ENCODE measurements at regions not wholly inside any gene's neighbourhood (a gene's known extent, or its start where the extent isn't known, plus 50 kb on each side); places are given as distances from the start of the nearest gene placed in this dataset.

- Mint-ChIP-seq H3K4me1 (ENCODE audit: low read depth, unreplicated experiment) (peaks cover 9% of the 10 kb centered on the region), H3K9me3 (ENCODE audit: unreplicated experiment) (no peaks in the 10 kb centered on the region), H3K27ac (ENCODE audit: unreplicated experiment) (no peak overlapping the region), H3K27me3 (ENCODE audit: unreplicated experiment) (no peaks in the 10 kb centered on the region), H3K4me3 (ENCODE audit: unreplicated experiment) (no peak overlapping the region), H3K36me3 (ENCODE audit: unreplicated experiment) (no peaks in the 10 kb centered on the region)
- TF ChIP-seq CTCF (IDR thresholded peaks at IDR 0.05; ENCODE audit: partially characterized antibody, unreplicated experiment): no peak
- no peak for DNase-seq
Observed at GRCh38 chr9:117535434-117535833, 120.6 kb upstream of the ASTN2 start.

- DNase-seq: no peak
- TF ChIP-seq CTCF (IDR thresholded peaks at IDR 0.05; ENCODE audit: partially characterized antibody, unreplicated experiment): no peak
- no peak overlapping the region for H3K27ac Mint-ChIP-seq (ENCODE audit: unreplicated experiment)
- H3K27me3 Mint-ChIP-seq (ENCODE audit: unreplicated experiment): no peaks in the 10 kb centered on the region
- H3K36me3 Mint-ChIP-seq (ENCODE audit: unreplicated experiment): no peaks in the 10 kb centered on the region
- peaks cover 2% of the 10 kb centered on the region for H3K4me1 Mint-ChIP-seq (ENCODE audit: low read depth, unreplicated experiment)
- no peaks in the 10 kb centered on the region for H3K9me3 Mint-ChIP-seq (ENCODE audit: unreplicated experiment)
- no peak overlapping the region for H3K4me3 Mint-ChIP-seq (ENCODE audit: unreplicated experiment)
Observed at GRCh38 chr9:117528225-117528624, 113.4 kb upstream of the ASTN2 start.

GRCh38 chr9:117526674-117527073, 111.8 kb upstream of the ASTN2 start:
- Mint-ChIP-seq H3K27ac (ENCODE audit: unreplicated experiment) (no peak overlapping the region), H3K4me1 (ENCODE audit: low read depth, unreplicated experiment) (peaks cover 2% of the 10 kb centered on the region), H3K9me3 (ENCODE audit: unreplicated experiment) (no peaks in the 10 kb centered on the region), H3K4me3 (ENCODE audit: unreplicated experiment) (no peak overlapping the region), H3K27me3 (ENCODE audit: unreplicated experiment) (no peaks in the 10 kb centered on the region), H3K36me3 (ENCODE audit: unreplicated experiment) (no peaks in the 10 kb centered on the region)
- TF ChIP-seq CTCF (IDR thresholded peaks at IDR 0.05; ENCODE audit: partially characterized antibody, unreplicated experiment): no peak
- DNase-seq: no peak

DNA sequence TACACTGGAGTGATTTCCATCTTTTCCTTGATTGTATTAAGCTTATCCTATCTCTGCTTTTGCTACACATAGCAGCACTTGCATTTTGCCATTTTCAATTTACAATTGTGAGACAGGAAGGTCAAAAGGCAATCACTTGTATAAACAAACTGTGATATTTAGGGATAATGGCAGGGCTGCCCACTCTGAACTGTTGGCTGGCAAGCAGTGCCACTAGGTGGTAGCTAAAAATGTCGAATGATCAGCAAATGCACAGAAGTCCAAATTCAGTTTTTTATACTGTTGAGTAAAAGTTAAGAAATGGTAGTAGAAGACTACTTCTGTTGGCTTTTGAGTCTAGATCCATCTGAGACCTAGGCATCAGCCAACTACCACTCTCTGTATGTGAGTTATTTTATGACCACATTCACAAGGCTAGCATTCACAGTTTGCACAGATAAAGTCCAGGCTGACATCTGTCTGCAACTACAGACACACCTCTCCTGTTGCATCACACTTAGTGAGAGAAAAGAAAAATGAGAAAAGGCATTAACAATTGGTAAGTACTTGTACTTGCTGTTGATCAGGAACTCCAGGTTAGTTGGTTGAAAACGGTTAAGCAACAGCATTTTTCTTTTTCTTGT, 108.8 kb upstream of the ASTN2 start:
- Mint-ChIP-seq H3K4me3 (ENCODE audit: unreplicated experiment) (no peak overlapping the region), H3K9me3 (ENCODE audit: unreplicated experiment) (no peaks in the 10 kb centered on the region), H3K27ac (ENCODE audit: unreplicated experiment) (no peak overlapping the region), H3K27me3 (ENCODE audit: unreplicated experiment) (peaks cover 2% of the 10 kb centered on the region), H3K36me3 (ENCODE audit: unreplicated experiment) (peaks cover 3% of the 10 kb centered on the region), H3K4me1 (ENCODE audit: low read depth, unreplicated experiment) (peaks cover 2% of the 10 kb centered on the region)
- no peak for DNase-seq
- TF ChIP-seq CTCF (IDR thresholded peaks at IDR 0.05; ENCODE audit: partially characterized antibody, unreplicated experiment): no peak

DNA sequence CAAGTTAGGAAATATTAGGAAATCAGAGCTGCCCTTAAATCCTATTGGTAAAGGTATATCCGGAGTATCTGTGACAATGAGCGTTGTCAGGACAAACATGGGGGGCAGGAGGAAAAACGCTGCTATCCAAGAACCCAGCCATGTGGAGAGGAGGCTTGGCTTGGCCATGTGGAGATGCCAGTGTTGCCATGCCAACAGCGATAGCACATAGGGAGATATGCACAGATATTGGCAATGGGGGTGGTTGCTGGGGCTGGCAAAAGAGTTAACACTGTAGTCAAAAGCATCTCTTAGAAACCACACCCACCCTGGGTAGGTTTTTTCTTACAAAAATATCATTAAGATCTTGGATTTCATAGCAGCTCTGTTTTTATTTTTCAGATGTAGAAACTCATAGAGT, 106.4 kb upstream of the ASTN2 start:
- Mint-ChIP-seq H3K27me3 (ENCODE audit: unreplicated experiment) (peaks cover 4% of the 10 kb centered on the region), H3K9me3 (ENCODE audit: unreplicated experiment) (no peaks in the 10 kb centered on the region), H3K27ac (ENCODE audit: unreplicated experiment) (no peak overlapping the region), H3K4me3 (ENCODE audit: unreplicated experiment) (no peak overlapping the region), H3K4me1 (ENCODE audit: low read depth, unreplicated experiment) (peaks cover 2% of the 10 kb centered on the region), H3K36me3 (ENCODE audit: unreplicated experiment) (peaks cover 16% of the 10 kb centered on the region)
- no peak for TF ChIP-seq CTCF (IDR thresholded peaks at IDR 0.05; ENCODE audit: partially characterized antibody, unreplicated experiment)
- DNase-seq: no peak

All from glutamatergic neuron (in vitro differentiated cells).